WTC11 (cell line): ENCODE measurements at regions not wholly inside any gene's neighbourhood (a gene's known extent, or its start where the extent isn't known, plus 50 kb on each side); places are given as distances from the start of the nearest gene placed in this dataset.
A peak's percentile ranks its signal among the peaks of the same experiment; 100 is the strongest.

Experiments used
- ATAC-seq: fragments of 200-7000 bp; cut with Tn5 transposase; 2 replicates; pipeline ENCODE4 v1.10.0; 2021; ENCODE audit warnings: mild to moderate bottlenecking, moderate library complexity
- CTCF ChIA-PET: fragments of 300-600 bp; sonication (Branson Sonifier 250); formaldehyde crosslinking; loops from one replicate; lab custom pipeline; 2021; ENCODE audit warnings: antibody characterized with exemption; lab: Charles Lee
- POLR2A ChIA-PET: fragments of 350-600 bp; sonication (Branson Sonifier 250); formaldehyde crosslinking; loops from one replicate; lab custom pipeline; 2021; ENCODE audit warnings: antibody characterized with exemption; lab: Charles Lee
- DNase-seq: peaks from one replicate; pipeline ENCODE4 v3.0.0; 2021; ENCODE audit warnings: low spot score
- H3K27ac Mint-ChIP-seq: 2 replicates; pipeline ENCODE4 v1.8.0; 2021; ENCODE audit warnings: mixed read lengths
- H3K27me3 Mint-ChIP-seq: 2 replicates; pipeline ENCODE4 v1.8.0; 2021; ENCODE audit warnings: low read depth, mild to moderate bottlenecking, moderate library complexity, mixed read lengths
- H3K36me3 Mint-ChIP-seq: 2 replicates; pipeline ENCODE4 v1.8.0; 2021; ENCODE audit warnings: mixed read lengths
- H3K4me1 Mint-ChIP-seq: 2 replicates; pipeline ENCODE4 v1.8.0; 2022; ENCODE audit warnings: mixed read lengths
- H3K4me3 Mint-ChIP-seq: 2 replicates; pipeline ENCODE4 v1.8.0; 2021; ENCODE audit warnings: mild to moderate bottlenecking, moderate library complexity, mixed read lengths
- H3K9me3 Mint-ChIP-seq: 2 replicates; pipeline ENCODE4 v1.8.0; 2021; ENCODE audit warnings: mixed read lengths
- CTCF ChIP-seq: fragments of 200-600 bp; IDR thresholded peaks from 2 replicates; pipeline ENCODE4 v1.8.0; 2022; ENCODE audit warnings: antibody characterized with exemption
- E2F4 ChIP-seq: sonication (generic); formaldehyde crosslinking; IDR thresholded peaks from 2 replicates; pipeline ENCODE4 v1.8.1; 2022; ENCODE audit warnings: low read depth, mild to moderate bottlenecking, moderate library complexity, missing genetic modification reagents, borderline replicate concordance
- ESRRA ChIP-seq: sonication (generic); formaldehyde crosslinking; IDR thresholded peaks from 2 replicates; pipeline ENCODE4 v1.8.1; 2022; ENCODE audit warnings: mild to moderate bottlenecking, missing genetic modification reagents, borderline replicate concordance
- GABPB1 ChIP-seq: sonication (generic); formaldehyde crosslinking; IDR thresholded peaks from 2 replicates; pipeline ENCODE4 v1.8.1; 2023; ENCODE audit warnings: mild to moderate bottlenecking, missing genetic modification reagents
- HMGXB4 ChIP-seq: sonication (generic); formaldehyde crosslinking; IDR thresholded peaks from 2 replicates; pipeline ENCODE4 v1.8.1; 2023; ENCODE audit warnings: mild to moderate bottlenecking, moderate library complexity, missing genetic modification reagents
- IRF2 ChIP-seq: sonication (generic); formaldehyde crosslinking; IDR thresholded peaks from 2 replicates; pipeline ENCODE4 v1.8.0; 2022; ENCODE audit warnings: low read depth, missing genetic modification reagents, borderline replicate concordance
- KAT7 ChIP-seq: sonication (generic); formaldehyde crosslinking; IDR thresholded peaks from 2 replicates; pipeline ENCODE4 v1.8.1; 2023; ENCODE audit warnings: missing genetic modification reagents, mild to moderate bottlenecking, borderline replicate concordance
- NFYB ChIP-seq: sonication (generic); formaldehyde crosslinking; conservative IDR thresholded peaks from 2 replicates; pipeline ENCODE4 v1.8.0; 2022; ENCODE audit warnings: low read depth, missing genetic modification reagents
- NR2C2 ChIP-seq: sonication (generic); formaldehyde crosslinking; IDR thresholded peaks from 2 replicates; pipeline ENCODE4 v1.8.0; 2022; ENCODE audit warnings: mild to moderate bottlenecking, missing genetic modification reagents
- TEAD4 ChIP-seq: sonication (generic); formaldehyde crosslinking; IDR thresholded peaks from 2 replicates; pipeline ENCODE4 v1.8.0; 2022; ENCODE audit warnings: mild to moderate bottlenecking, missing genetic modification reagents
- TP53 ChIP-seq: sonication (generic); formaldehyde crosslinking; IDR thresholded peaks from 2 replicates; pipeline ENCODE4 v1.8.1; 2023; ENCODE audit warnings: mild to moderate bottlenecking, missing genetic modification reagents
- ZBTB21 ChIP-seq: sonication (generic); formaldehyde crosslinking; IDR thresholded peaks from 2 replicates; pipeline ENCODE4 v1.8.1; 2023; ENCODE audit warnings: mild to moderate bottlenecking, missing genetic modification reagents, borderline replicate concordance
- ZBTB43 ChIP-seq: sonication (generic); formaldehyde crosslinking; IDR thresholded peaks from 2 replicates; pipeline ENCODE4 v1.8.1; 2023; ENCODE audit warnings: mild to moderate bottlenecking, missing genetic modification reagents
- ZNF138 ChIP-seq: sonication (generic); formaldehyde crosslinking; conservative IDR thresholded peaks from 2 replicates; pipeline ENCODE4 v1.8.1; 2022; ENCODE audit warnings: mild to moderate bottlenecking, moderate library complexity, missing genetic modification reagents
- ZNF416 ChIP-seq: fragments of 250-450 bp; sonication (Bioruptor Pico); IDR thresholded peaks from 2 replicates; pipeline ENCODE4 v1.9.0; 2021; ENCODE audit warnings: mild to moderate bottlenecking, inconsistent platforms
- ZNF423 ChIP-seq: fragments of 250-450 bp; sonication (Bioruptor Pico); IDR thresholded peaks from 2 replicates; pipeline ENCODE4 v2.1.2; 2022; ENCODE audit warnings: mild to moderate bottlenecking, moderate library complexity
- TF ChIP-seq, protein P1 (sequence below): sonication (generic); formaldehyde crosslinking; IDR thresholded peaks from 2 replicates; pipeline ENCODE4 v1.8.0; 2022; ENCODE audit warnings: mild to moderate bottlenecking, missing genetic modification reagents
- TF ChIP-seq, protein P2 (sequence below): sonication (generic); formaldehyde crosslinking; IDR thresholded peaks from 2 replicates; pipeline ENCODE4 v1.8.1; 2022; ENCODE audit warnings: missing genetic modification reagents, borderline replicate concordance

DNA sequence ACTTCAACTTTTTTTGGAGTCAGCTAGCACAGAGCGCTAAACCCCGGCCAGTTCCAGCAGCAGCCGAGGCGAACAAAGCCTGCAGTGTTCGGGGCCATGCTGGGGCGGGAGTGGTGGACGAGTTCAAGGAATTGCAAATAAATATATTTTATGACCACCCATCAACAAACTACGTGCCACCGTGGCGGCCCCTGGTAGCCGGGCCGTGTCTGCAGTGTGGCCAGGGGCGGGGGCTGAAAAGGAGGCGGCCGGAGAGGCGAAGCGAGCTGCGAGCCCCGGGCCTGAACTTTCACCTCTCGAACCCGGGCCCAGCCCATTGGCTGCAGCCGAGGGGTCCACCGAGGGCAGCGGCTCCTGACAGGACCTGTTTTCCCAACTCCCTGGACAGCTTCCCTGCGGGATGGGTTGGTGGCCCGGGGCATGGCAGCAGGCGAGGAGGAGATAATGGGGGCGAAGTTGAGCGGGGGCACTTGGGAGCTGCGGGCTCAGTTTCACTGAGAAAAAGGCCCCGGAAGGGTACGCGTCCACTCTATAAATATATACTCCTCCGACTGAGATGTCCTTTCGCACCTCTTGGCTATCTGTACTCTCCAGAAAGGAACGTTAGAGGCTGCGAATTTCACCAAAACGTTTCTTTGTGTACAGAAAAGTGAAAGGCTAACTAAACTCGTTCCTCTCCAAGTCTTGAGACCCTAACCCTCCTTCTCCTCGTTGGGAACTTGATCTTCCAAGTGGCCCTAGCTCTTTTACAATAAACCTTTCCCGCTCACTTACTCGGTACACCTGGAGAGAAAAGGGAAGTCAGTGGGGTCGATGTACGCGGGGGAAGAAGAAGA lies 164.6 kb upstream of the PPP1R3A start:
- no peak overlapping the region for H3K27ac Mint-ChIP-seq

GRCh38 chr7:114082642-114083165 lies 163.9 kb upstream of the PPP1R3A start:
- TF ChIP-seq TEAD4 (CRISPR knock-in tag) (no peak), ZBTB43 (no peak), ZBTB21 (CRISPR knock-in tag) (no peak), ESRRA (no peak), TP53 (CRISPR knock-in tag) (no peak), HMGXB4 (no peak), IRF2 (CRISPR knock-in tag) (no peak)
- Mint-ChIP-seq H3K9me3 (no peaks in the 10 kb centered on the region), H3K27ac (no peak overlapping the region), H3K4me1 (peaks cover 25% of the 10 kb centered on the region), H3K4me3 (peak overlapping the region; percentile 86), H3K27me3 (peaks cover 62% of the 10 kb centered on the region), H3K36me3 (no peaks in the 10 kb centered on the region)
- DNase-seq (no peak), ATAC-seq (no peak)
- POLR2A ChIA-PET, result no interaction called here
- CTCF ChIA-PET, result interaction anchor here (0.8 kb wide), 1 partner anchor 457 kb away, joined by 3 read pairs; no protein-coding TSS in a partner anchor

More for the DNA sequence above, 164.6 kb upstream of the PPP1R3A start:
- peaks cover 29% of the 10 kb centered on the region for H3K4me1 Mint-ChIP-seq
- TF ChIP-seq NR2C2 (CRISPR knock-in tag) (0 out of 2 replicates have a peak, but pooled peaks have one; percentile 45), GABPB1 (no peak)
- TF ChIP-seq, all 79 proteins: peak for 1
- ChIA-PET CTCF (interaction anchor here (0.8 kb wide), 1 partner anchor 456 kb away, joined by 3 read pairs; no protein-coding TSS in a partner anchor), POLR2A (no interaction called here)
- Mint-ChIP-seq H3K27me3 (peaks cover 69% of the 10 kb centered on the region), H3K9me3 (no peaks in the 10 kb centered on the region), H3K4me3 (peak overlapping the region; percentile 86), H3K36me3 (no peaks in the 10 kb centered on the region)
- DNase-seq (peak; percentile 54), ATAC-seq (peak; percentile 11)

GRCh38 chr7:114081606-114082425 lies 163.0 kb upstream of the PPP1R3A start:
- Mint-ChIP-seq H3K36me3 (no peaks in the 10 kb centered on the region), H3K4me3 (peak overlapping the region; percentile 86), H3K27ac (no peak overlapping the region), H3K9me3 (no peaks in the 10 kb centered on the region), H3K4me1 (peaks cover 20% of the 10 kb centered on the region), H3K27me3 (peaks cover 53% of the 10 kb centered on the region)
- ATAC-seq, result no peak
- CTCF ChIA-PET, result interaction anchor here (0.6 to 1.2 kb wide), 37 partner anchors 11 to 1832 kb away, joined by 3 to 28 read pairs (median 4); partner anchors contain the start of gene FOXP2
- POLR2A ChIA-PET, result no interaction called here
- no peak for DNase-seq
- TF ChIP-seq ESRRA (no peak), KAT7 (CRISPR knock-in tag) (no peak), ZNF416 (CRISPR knock-in tag) (no peak), NFYB (no peak), ZNF138 (no peak), ZNF423 (CRISPR knock-in tag) (no peak), CTCF (peak; percentile 49), GABPB1 (peak; percentile 39; the same call in 1 of the 2 replicates), E2F4 (CRISPR knock-in tag) (no peak)
- TF ChIP-seq, protein P1, sequence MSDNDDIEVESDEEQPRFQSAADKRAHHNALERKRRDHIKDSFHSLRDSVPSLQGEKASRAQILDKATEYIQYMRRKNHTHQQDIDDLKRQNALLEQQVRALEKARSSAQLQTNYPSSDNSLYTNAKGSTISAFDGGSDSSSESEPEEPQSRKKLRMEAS (CRISPR knock-in tag), result no peak
- TF ChIP-seq, protein P2, sequence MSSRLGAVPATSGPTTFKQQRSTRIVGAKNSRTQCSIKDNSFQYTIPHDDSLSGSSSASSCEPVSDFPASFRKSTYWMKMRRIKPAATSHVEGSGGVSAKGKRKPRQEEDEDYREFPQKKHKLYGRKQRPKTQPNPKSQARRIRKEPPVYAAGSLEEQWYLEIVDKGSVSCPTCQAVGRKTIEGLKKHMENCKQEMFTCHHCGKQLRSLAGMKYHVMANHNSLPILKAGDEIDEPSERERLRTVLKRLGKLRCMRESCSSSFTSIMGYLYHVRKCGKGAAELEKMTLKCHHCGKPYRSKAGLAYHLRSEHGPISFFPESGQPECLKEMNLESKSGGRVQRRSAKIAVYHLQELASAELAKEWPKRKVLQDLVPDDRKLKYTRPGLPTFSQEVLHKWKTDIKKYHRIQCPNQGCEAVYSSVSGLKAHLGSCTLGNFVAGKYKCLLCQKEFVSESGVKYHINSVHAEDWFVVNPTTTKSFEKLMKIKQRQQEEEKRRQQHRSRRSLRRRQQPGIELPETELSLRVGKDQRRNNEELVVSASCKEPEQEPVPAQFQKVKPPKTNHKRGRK (CRISPR knock-in tag), result no peak
